ENCODE measurements at regions not wholly inside any gene's neighbourhood (a gene's known extent, or its start where the extent isn't known, plus 50 kb on each side); places are given as distances from the start of the nearest gene placed in this dataset.

DNA sequence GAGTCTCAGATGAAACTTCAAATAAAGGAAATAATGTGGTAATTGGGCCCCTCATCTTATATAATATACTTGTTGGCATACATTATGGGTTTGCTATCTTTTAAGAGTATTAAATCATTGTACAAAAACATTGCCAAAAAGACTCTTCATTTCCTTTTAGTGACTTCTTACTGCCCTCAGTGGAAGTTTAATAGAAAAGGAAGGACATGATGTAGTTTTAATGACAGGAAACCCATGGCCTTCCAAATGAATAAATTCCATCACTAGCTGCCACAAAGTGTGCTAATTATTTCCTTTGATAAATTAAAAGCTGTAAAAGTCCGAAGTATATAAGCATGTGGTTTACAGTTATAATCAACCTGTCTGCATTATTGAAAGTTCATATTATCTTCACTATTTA, 350.9 kb upstream of the HAND2 start:
- no peak for DNase-seq (ENCODE audit: low read depth in 1 of 2, low spot score in 1 of 2)

GRCh38 chr4:173879509-173879908, 349.5 kb upstream of the HAND2 start:
- DNase-seq (ENCODE audit: low read depth in 1 of 2, low spot score in 1 of 2), result no peak
- Histone ChIP-seq H3K27ac (replicated peaks) (no peak overlapping the region), H3K4me3 (replicated peaks; ENCODE audit: insufficient read depth, low read length) (no peak overlapping the region), H3K27me3 (ENCODE audit: insufficient read depth, poor library complexity, severe bottlenecking) (no peaks in the 10 kb centered on the region)
- TF ChIP-seq POLR2AphosphoS5 (IDR thresholded peaks at IDR 0.05; ENCODE audit: low read depth), result no peak
- TF ChIP-seq SPI1 (IDR thresholded peaks at IDR 0.05; ENCODE audit: borderline replicate concordance, low read depth), result no peak

More for the DNA sequence above, 350.9 kb upstream of the HAND2 start:
- Histone ChIP-seq H3K4me3 (replicated peaks; ENCODE audit: insufficient read depth, low read length) (no peak overlapping the region), H3K27me3 (ENCODE audit: insufficient read depth, poor library complexity, severe bottlenecking) (no peaks in the 10 kb centered on the region), H3K27ac (replicated peaks) (no peak overlapping the region)
- TF ChIP-seq, protein P1, sequence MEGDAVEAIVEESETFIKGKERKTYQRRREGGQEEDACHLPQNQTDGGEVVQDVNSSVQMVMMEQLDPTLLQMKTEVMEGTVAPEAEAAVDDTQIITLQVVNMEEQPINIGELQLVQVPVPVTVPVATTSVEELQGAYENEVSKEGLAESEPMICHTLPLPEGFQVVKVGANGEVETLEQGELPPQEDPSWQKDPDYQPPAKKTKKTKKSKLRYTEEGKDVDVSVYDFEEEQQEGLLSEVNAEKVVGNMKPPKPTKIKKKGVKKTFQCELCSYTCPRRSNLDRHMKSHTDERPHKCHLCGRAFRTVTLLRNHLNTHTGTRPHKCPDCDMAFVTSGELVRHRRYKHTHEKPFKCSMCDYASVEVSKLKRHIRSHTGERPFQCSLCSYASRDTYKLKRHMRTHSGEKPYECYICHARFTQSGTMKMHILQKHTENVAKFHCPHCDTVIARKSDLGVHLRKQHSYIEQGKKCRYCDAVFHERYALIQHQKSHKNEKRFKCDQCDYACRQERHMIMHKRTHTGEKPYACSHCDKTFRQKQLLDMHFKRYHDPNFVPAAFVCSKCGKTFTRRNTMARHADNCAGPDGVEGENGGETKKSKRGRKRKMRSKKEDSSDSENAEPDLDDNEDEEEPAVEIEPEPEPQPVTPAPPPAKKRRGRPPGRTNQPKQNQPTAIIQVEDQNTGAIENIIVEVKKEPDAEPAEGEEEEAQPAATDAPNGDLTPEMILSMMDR (IDR thresholded peaks at IDR 0.05; ENCODE audit: insufficient read depth, low read length), result no peak
- TF ChIP-seq GABPA (IDR thresholded peaks at IDR 0.05; ENCODE audit: low read depth), result no peak
- TF ChIP-seq, protein P2, sequence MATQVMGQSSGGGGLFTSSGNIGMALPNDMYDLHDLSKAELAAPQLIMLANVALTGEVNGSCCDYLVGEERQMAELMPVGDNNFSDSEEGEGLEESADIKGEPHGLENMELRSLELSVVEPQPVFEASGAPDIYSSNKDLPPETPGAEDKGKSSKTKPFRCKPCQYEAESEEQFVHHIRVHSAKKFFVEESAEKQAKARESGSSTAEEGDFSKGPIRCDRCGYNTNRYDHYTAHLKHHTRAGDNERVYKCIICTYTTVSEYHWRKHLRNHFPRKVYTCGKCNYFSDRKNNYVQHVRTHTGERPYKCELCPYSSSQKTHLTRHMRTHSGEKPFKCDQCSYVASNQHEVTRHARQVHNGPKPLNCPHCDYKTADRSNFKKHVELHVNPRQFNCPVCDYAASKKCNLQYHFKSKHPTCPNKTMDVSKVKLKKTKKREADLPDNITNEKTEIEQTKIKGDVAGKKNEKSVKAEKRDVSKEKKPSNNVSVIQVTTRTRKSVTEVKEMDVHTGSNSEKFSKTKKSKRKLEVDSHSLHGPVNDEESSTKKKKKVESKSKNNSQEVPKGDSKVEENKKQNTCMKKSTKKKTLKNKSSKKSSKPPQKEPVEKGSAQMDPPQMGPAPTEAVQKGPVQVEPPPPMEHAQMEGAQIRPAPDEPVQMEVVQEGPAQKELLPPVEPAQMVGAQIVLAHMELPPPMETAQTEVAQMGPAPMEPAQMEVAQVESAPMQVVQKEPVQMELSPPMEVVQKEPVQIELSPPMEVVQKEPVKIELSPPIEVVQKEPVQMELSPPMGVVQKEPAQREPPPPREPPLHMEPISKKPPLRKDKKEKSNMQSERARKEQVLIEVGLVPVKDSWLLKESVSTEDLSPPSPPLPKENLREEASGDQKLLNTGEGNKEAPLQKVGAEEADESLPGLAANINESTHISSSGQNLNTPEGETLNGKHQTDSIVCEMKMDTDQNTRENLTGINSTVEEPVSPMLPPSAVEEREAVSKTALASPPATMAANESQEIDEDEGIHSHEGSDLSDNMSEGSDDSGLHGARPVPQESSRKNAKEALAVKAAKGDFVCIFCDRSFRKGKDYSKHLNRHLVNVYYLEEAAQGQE (IDR thresholded peaks at IDR 0.05; ENCODE audit: insufficient replicate concordance, low read depth), result no peak
- TF ChIP-seq POLR2AphosphoS5 (IDR thresholded peaks at IDR 0.05; ENCODE audit: low read depth), result no peak
- TF ChIP-seq SPI1 (IDR thresholded peaks at IDR 0.05; ENCODE audit: borderline replicate concordance, low read depth), result no peak

GRCh38 chr4:173878701-173879100, 348.7 kb upstream of the HAND2 start:
- peak in 1 of 2 experiments; percentile 18 for DNase-seq (ENCODE audit: low read depth in 1 of 2, low spot score in 1 of 2)
- H3K27ac ChIP-seq (replicated peaks), result no peak overlapping the region
- H3K4me3 ChIP-seq (replicated peaks; ENCODE audit: insufficient read depth, low read length), result no peak overlapping the region
- no peaks in the 10 kb centered on the region for H3K27me3 ChIP-seq (ENCODE audit: insufficient read depth, poor library complexity, severe bottlenecking)
- TF ChIP-seq, protein P2 (IDR thresholded peaks at IDR 0.05; ENCODE audit: insufficient replicate concordance, low read depth), result no peak
- no peak; the same call in 1 of the 2 replicates for TF ChIP-seq POLR2AphosphoS5 (IDR thresholded peaks at IDR 0.05; ENCODE audit: low read depth)
- TF ChIP-seq, protein P1 (IDR thresholded peaks at IDR 0.05; ENCODE audit: insufficient read depth, low read length), result no peak
- no peak for TF ChIP-seq SPI1 (IDR thresholded peaks at IDR 0.05; ENCODE audit: borderline replicate concordance, low read depth)

- no peak for DNase-seq (ENCODE audit: low read depth in 1 of 2, low spot score in 1 of 2)
- no peak overlapping the region for H3K4me3 ChIP-seq (replicated peaks; ENCODE audit: insufficient read depth, low read length)
- no peak overlapping the region for H3K27ac ChIP-seq (replicated peaks)
- no peaks in the 10 kb centered on the region for H3K27me3 ChIP-seq (ENCODE audit: insufficient read depth, poor library complexity, severe bottlenecking)
- TF ChIP-seq GABPA (IDR thresholded peaks at IDR 0.05; ENCODE audit: low read depth) (no peak), POLR2AphosphoS5 (IDR thresholded peaks at IDR 0.05; ENCODE audit: low read depth) (no peak), SPI1 (IDR thresholded peaks at IDR 0.05; ENCODE audit: borderline replicate concordance, low read depth) (no peak)
- TF ChIP-seq, protein P1 (IDR thresholded peaks at IDR 0.05; ENCODE audit: insufficient read depth, low read length), result no peak
- TF ChIP-seq, protein P2 (IDR thresholded peaks at IDR 0.05; ENCODE audit: insufficient replicate concordance, low read depth), result no peak
These were observed 341.6 kb upstream of the HAND2 start for GRCh38 chr4:173871643-173872042.

Measured in HL-60 (cell line).